Testis (tissue), 2 donors: ENCODE measurements at regions not wholly inside any gene's neighbourhood (a gene's known extent, or its start where the extent isn't known, plus 50 kb on each side); places are given as distances from the start of the nearest gene placed in this dataset.

Experiments used
- DNase-seq: peaks from one replicate; pipeline ENCODE4 v3.0.0-alpha.2; 2019
- H3K27ac ChIP-seq, 2 donors: fragments of 200-600 bp; sonication (generic); one replicate each; pipeline ENCODE4 v1.5.1; 2019
- H3K27me3 ChIP-seq: fragments of 200-600 bp; sonication (generic); one replicate; pipeline ENCODE4 v1.5.1; 2019
- H3K36me3 ChIP-seq: fragments of 200-600 bp; sonication (generic); one replicate; pipeline ENCODE4 v1.5.1; 2017; ENCODE audit warnings: low read depth; ENCODE audit errors: missing control alignments
- H3K4me1 ChIP-seq: fragments of 200-600 bp; sonication (generic); one replicate; pipeline ENCODE4 v1.5.1; 2019
- H3K4me3 ChIP-seq, 2 donors: fragments of 200-600 bp; sonication (generic); one replicate each; pipeline ENCODE4 v1.5.1; 2017 to 2019
- H3K9me3 ChIP-seq: fragments of 200-600 bp; sonication (generic); one replicate; pipeline ENCODE4 v1.5.1; 2017
- CTCF ChIP-seq, 3 experiments: fragments of 450-650 bp in 2 of 3; fragments of 200-600 bp in 1 of 3; sonication (generic) in 1 of 3; IDR thresholded peaks; one replicate each; pipeline ENCODE4 v1.5.1; 2016 to 2019; ENCODE audit warnings: antibody characterized with exemption in 3 of 3, mild to moderate bottlenecking in 2 of 3, moderate library complexity in 1 of 3
- POLR2A ChIP-seq: fragments of 450-650 bp; IDR thresholded peaks from one replicate; pipeline ENCODE4 v1.6.1; 2017; ENCODE audit warnings: antibody characterized with exemption, mild to moderate bottlenecking, moderate library complexity
- WGBS, 2 donors: methylation state at CpG; one replicate each; pipeline ENCODE4 v1.1.5; 2018; 5-methylcytosine and 5-hydroxymethylcytosine counted together
- intact Hi-C: fragments of 100-400 bp; cut with DNase I; formaldehyde crosslinking; loops from one replicate; pipeline ENCODE4 v1.15.1; 2023; ENCODE audit warnings: low total_unique reads

GRCh38 chr9:119934497-119934896, 565.3 kb upstream of the BRINP1 start:
- 73 to 91% methylated on average over 2 to 4 of the region's 4 CpGs for WGBS, 2 donors
- TF ChIP-seq POLR2A = no peak
- TF ChIP-seq CTCF (IDR thresholded peaks at IDR 0.05) = no peak
- H3K36me3 ChIP-seq = no peaks in the 10 kb centered on the region
- peaks cover 9% of the 10 kb centered on the region for H3K4me1 ChIP-seq
- intact Hi-C loops = no loop called here
- H3K4me3 ChIP-seq = no peak overlapping the region
- no peak for DNase-seq
- no peaks in the 10 kb centered on the region for H3K9me3 ChIP-seq
- H3K27me3 ChIP-seq = no peaks in the 10 kb centered on the region
- H3K27ac ChIP-seq = no peak overlapping the region

DNA sequence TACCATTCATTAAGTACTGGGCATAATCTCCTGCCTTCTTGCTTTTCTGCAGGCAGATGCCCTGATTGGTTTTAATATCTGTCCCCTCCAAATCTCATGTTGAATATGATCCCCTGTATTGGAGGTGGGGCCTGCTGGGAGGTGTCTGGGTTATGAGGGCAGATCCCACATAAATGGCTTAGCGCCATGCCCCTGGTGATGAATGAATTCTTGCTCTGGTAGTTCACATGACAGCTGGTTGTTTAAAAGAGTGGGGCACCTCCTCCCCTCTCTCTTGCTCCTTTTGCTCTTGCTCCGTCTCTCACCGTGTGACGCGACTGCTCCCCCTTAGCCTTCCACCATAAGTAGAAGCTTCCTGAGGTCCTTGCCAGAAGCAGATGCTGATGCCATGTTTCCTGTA, 564.0 kb upstream of the BRINP1 start:
- H3K4me1 ChIP-seq = no peaks in the 10 kb centered on the region
- intact Hi-C loops = no loop called here
- H3K27me3 ChIP-seq = no peaks in the 10 kb centered on the region
- H3K4me3 ChIP-seq = no peak overlapping the region
- no peaks in the 10 kb centered on the region for H3K9me3 ChIP-seq
- no peak overlapping the region for H3K27ac ChIP-seq
- TF ChIP-seq CTCF (IDR thresholded peaks at IDR 0.05) (no peak), POLR2A (no peak)
- no peaks in the 10 kb centered on the region for H3K36me3 ChIP-seq
- 92 to 94% methylated on average over 5 of the region's 5 CpGs for WGBS, 2 donors
- DNase-seq = no peak

GRCh38 chr9:119924736-119925135, 555.5 kb upstream of the BRINP1 start:
- TF ChIP-seq CTCF (IDR thresholded peaks at IDR 0.05) = no peak
- no peak for TF ChIP-seq POLR2A
- Histone ChIP-seq H3K4me1 (no peaks in the 10 kb centered on the region), H3K9me3 (no peaks in the 10 kb centered on the region), H3K27ac (no peak overlapping the region), H3K27me3 (no peaks in the 10 kb centered on the region), H3K4me3 (no peak overlapping the region), H3K36me3 (no peaks in the 10 kb centered on the region)
- no peak for DNase-seq
- intact Hi-C loops = no loop called here
- WGBS, 2 donors = 87 to 95% methylated on average over 4 of the region's 4 CpGs

GRCh38 chr9:119917175-119917574, 547.9 kb upstream of the BRINP1 start:
- H3K9me3 ChIP-seq = no peaks in the 10 kb centered on the region
- 82 to 90% methylated on average over 5 of the region's 5 CpGs for WGBS, 2 donors
- no peaks in the 10 kb centered on the region for H3K27me3 ChIP-seq
- intact Hi-C loops = no loop called here
- no peak for DNase-seq
- H3K27ac ChIP-seq = no peak overlapping the region
- no peaks in the 10 kb centered on the region for H3K36me3 ChIP-seq
- no peaks in the 10 kb centered on the region for H3K4me1 ChIP-seq
- TF ChIP-seq CTCF (IDR thresholded peaks at IDR 0.05) = no peak
- no peak for TF ChIP-seq POLR2A
- no peak overlapping the region for H3K4me3 ChIP-seq

- no peak for DNase-seq
- H3K27ac ChIP-seq = no peak overlapping the region
- no peak overlapping the region for H3K4me3 ChIP-seq
- intact Hi-C loops = no loop called here
- no peaks in the 10 kb centered on the region for H3K27me3 ChIP-seq
- H3K9me3 ChIP-seq = no peaks in the 10 kb centered on the region
- no peaks in the 10 kb centered on the region for H3K4me1 ChIP-seq
- 81 to 91% methylated on average over 1 of the region's 1 CpG for WGBS, 2 donors
- TF ChIP-seq POLR2A = no peak
- TF ChIP-seq CTCF (IDR thresholded peaks at IDR 0.05) = no peak
- H3K36me3 ChIP-seq = no peaks in the 10 kb centered on the region
Measured at GRCh38 chr9:119907056-119907455, 537.8 kb upstream of the BRINP1 start.
